ENCODE measurements at regions not wholly inside any gene's neighbourhood (a gene's known extent, or its start where the extent isn't known, plus 50 kb on each side); places are given as distances from the start of the nearest gene placed in this dataset.

GRCh38 chr10:36636285-36636839 lies 489.0 kb upstream of the ANKRD30A start:
- TF ChIP-seq, protein P1, sequence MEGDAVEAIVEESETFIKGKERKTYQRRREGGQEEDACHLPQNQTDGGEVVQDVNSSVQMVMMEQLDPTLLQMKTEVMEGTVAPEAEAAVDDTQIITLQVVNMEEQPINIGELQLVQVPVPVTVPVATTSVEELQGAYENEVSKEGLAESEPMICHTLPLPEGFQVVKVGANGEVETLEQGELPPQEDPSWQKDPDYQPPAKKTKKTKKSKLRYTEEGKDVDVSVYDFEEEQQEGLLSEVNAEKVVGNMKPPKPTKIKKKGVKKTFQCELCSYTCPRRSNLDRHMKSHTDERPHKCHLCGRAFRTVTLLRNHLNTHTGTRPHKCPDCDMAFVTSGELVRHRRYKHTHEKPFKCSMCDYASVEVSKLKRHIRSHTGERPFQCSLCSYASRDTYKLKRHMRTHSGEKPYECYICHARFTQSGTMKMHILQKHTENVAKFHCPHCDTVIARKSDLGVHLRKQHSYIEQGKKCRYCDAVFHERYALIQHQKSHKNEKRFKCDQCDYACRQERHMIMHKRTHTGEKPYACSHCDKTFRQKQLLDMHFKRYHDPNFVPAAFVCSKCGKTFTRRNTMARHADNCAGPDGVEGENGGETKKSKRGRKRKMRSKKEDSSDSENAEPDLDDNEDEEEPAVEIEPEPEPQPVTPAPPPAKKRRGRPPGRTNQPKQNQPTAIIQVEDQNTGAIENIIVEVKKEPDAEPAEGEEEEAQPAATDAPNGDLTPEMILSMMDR (IDR thresholded peaks at IDR 0.05), result no peak
- Histone ChIP-seq H3K27ac (no peak overlapping the region), H3K27me3 (no peaks in the 10 kb centered on the region), H3K4me3 (no peak overlapping the region), H3K36me3 (no peaks in the 10 kb centered on the region), H3K4me1 (no peaks in the 10 kb centered on the region), H3K9me3 (no peaks in the 10 kb centered on the region)
- intact Hi-C loops (cut with DNase I), result no loop called here
- DNase-seq (ENCODE audit: low spot score in 2 of 2), result no peak

DNA sequence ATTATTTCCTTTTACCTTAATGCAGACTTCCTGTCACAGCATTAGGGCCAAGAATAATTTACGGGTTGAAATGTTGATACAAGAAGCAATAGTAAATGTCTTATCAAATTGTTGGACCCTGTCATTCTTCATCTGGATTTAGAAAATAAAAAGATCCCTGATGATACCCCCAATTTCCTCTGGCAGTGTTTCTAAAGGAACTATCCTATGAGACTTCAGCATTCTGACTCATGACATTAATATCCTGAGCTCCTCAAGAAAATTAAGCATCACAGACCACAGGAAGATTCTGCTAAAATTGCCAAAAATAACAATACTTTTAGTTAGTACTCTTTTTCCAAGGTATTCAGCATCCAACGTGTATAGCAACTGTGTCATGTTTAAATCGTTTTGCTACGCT lies 490.5 kb upstream of the ANKRD30A start:
- TF ChIP-seq, protein P1 (IDR thresholded peaks at IDR 0.05), result no peak
- no peak overlapping the region for H3K27ac ChIP-seq
- no peak overlapping the region for H3K4me3 ChIP-seq
- H3K9me3 ChIP-seq, result no peaks in the 10 kb centered on the region
- H3K4me1 ChIP-seq, result no peaks in the 10 kb centered on the region
- H3K27me3 ChIP-seq, result no peaks in the 10 kb centered on the region
- DNase-seq (ENCODE audit: low spot score in 2 of 2), result no peak
- no peaks in the 10 kb centered on the region for H3K36me3 ChIP-seq
- intact Hi-C loops (cut with DNase I), result no loop called here

DNA sequence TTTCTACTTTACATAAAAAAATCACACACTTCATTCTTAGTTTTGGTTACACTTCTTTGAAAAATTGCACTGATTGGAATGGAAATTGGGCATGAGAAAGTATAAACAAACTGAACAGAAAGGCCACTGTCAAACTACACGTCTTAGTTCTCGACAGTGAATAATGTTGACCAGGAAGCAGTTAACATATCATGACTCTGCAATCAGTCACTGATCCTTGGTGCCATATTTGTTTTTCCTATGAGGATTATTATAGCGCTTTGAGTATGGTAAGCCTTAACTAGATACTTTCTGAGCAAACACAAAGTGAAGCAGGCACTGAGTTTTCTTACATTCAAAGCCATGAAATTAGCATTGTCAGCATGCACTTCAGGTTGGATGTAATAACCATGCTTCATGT lies 495.1 kb upstream of the ANKRD30A start:
- DNase-seq (ENCODE audit: low spot score in 2 of 2), result no peak
- H3K36me3 ChIP-seq, result no peaks in the 10 kb centered on the region
- no peaks in the 10 kb centered on the region for H3K9me3 ChIP-seq
- H3K27ac ChIP-seq, result no peak overlapping the region
- H3K4me3 ChIP-seq, result no peak overlapping the region
- intact Hi-C loops (cut with DNase I), result no loop called here
- TF ChIP-seq, protein P1 (IDR thresholded peaks at IDR 0.05), result no peak
- no peaks in the 10 kb centered on the region for H3K4me1 ChIP-seq
- no peaks in the 10 kb centered on the region for H3K27me3 ChIP-seq

DNA sequence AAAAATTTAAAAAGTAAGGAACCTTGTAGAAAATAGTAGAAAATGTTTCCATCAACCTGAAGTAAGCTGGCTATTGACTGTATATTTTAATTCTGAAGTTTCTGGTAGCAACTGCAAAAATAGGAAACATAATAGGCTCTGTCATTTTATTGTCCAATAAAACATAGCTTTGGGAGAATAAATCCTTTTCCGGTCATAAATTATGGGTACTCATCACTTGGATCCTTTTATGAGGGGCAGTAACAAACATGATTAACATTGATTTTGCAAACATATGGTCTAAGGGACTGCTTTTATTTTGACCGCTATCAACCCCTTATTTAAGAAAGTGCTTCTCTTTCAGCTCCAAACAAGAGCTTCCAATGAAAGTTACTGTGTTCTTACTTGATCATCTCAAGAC lies 495.9 kb upstream of the ANKRD30A start:
- H3K27ac ChIP-seq, result no peak overlapping the region
- H3K27me3 ChIP-seq, result no peaks in the 10 kb centered on the region
- no peaks in the 10 kb centered on the region for H3K4me1 ChIP-seq
- TF ChIP-seq, protein P1 (IDR thresholded peaks at IDR 0.05), result no peak
- no peak overlapping the region for H3K4me3 ChIP-seq
- intact Hi-C loops (cut with DNase I), result no loop called here
- no peaks in the 10 kb centered on the region for H3K36me3 ChIP-seq
- H3K9me3 ChIP-seq, result no peaks in the 10 kb centered on the region
- DNase-seq (ENCODE audit: low spot score in 2 of 2), result no peak

DNA sequence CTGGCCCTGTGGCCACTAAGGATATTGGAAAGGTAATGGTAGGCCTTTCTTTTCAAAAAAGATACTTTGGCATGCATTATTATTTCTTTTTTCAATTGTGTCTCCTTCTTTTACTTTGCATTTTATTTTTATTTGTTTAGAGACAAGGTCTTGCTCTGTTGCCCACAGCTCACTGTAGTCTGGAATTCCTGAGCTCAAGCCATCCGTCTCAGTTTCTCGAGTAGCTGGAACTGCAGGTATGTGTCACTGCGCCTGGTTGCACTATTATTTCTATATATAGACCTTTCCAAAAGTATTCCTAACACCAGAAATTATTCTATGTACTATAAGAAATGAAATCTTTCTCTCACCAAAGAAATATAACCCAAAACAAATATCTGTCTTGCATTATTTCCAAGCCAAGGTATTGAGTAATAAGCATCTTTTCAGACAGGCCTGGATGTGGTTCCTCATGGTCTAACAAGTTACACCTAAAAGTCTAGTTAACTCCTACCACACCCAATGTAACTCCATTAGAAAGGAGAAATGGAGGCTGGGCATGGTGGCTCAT lies 500.8 kb upstream of the ANKRD30A start:
- Histone ChIP-seq H3K9me3 (no peaks in the 10 kb centered on the region), H3K36me3 (no peaks in the 10 kb centered on the region), H3K27me3 (no peaks in the 10 kb centered on the region), H3K27ac (no peak overlapping the region), H3K4me1 (no peaks in the 10 kb centered on the region), H3K4me3 (no peak overlapping the region)
- DNase-seq (ENCODE audit: low spot score in 2 of 2), result no peak
- TF ChIP-seq, protein P1 (IDR thresholded peaks at IDR 0.05), result no peak
- intact Hi-C loops (cut with DNase I), result no loop called here

DNA sequence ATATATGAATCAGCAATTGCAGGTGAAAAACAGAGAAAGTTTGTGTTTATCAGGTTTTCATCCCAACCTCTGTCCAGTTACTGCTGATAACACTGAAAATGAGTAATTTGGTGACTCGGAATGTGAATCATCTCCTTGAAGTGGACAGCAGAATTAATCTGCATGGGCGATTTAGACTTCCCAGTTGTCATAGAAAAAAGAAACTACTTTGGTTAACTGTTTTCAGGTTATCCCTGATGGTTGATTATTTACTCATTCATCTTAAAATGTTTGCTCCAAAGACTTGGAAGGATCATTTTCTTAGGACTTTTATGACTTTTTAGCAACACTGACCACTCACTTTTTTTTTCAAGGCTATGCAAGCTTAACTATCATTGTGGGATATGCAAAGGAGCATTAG lies 504.1 kb upstream of the ANKRD30A start:
- intact Hi-C loops (cut with DNase I), result no loop called here
- Histone ChIP-seq H3K4me3 (no peak overlapping the region), H3K27me3 (no peaks in the 10 kb centered on the region), H3K9me3 (no peaks in the 10 kb centered on the region), H3K4me1 (peaks cover 0 to 6% of the 10 kb centered on the region in 2 donors), H3K27ac (no peak overlapping the region), H3K36me3 (no peaks in the 10 kb centered on the region)
- DNase-seq (ENCODE audit: low spot score in 2 of 2), result no peak
- TF ChIP-seq, protein P1 (IDR thresholded peaks at IDR 0.05), result no peak

All from ascending aorta (tissue), 2 donors.